NCI-H2107 treated with DMSO at 0.1 percent for 48 hours (cell line): ENCODE measurements at regions not wholly inside any gene's neighbourhood (a gene's known extent, or its start where the extent isn't known, plus 50 kb on each side); places are given as distances from the start of the nearest gene placed in this dataset.
A peak's percentile ranks its signal among the peaks of the same experiment; 100 is the strongest.
"Not testable (repeated sequence)": the region's sequence is repeated elsewhere in the genome, so short reads cannot be mapped to it uniquely, and the experiment has no call there.

Source experiments
- DNase-seq: peaks from one replicate; lab custom pipeline; 2025; ENCODE audit not compliant: unreplicated experiment; lab: John Stamatoyannopoulos, UW

GRCh38 chr2:145800151-145801091, 1280.5 kb upstream of the ZEB2 start:
- DNase-seq, result no peak

DNA sequence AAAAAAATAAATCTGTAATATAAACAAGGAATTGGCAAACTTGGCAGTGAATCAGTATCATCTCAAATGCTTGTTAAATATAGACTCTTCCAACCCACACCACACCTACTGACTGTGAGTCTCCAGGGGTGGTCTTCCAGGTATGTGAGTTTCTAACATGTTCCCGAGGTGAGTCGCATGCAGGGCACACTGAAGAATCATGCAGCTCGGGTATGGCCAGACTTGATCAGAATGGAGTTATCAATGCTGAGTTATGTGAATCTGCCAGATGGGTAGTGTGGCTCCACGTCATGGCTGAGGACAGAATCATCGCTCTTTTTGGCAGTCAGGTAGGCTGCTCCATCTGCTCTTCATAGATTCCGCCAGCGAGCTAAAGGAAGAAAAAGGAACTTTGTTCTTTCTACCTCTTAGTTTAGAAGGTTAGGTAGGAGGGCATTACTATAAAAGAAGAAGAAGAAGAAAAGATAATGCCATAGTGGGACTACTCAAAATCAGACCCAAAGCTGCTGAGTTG, 1279.7 kb upstream of the ZEB2 start:
- DNase-seq, result no peak

GRCh38 chr2:145798419-145798818, 1278.5 kb upstream of the ZEB2 start:
- no peak for DNase-seq

DNA sequence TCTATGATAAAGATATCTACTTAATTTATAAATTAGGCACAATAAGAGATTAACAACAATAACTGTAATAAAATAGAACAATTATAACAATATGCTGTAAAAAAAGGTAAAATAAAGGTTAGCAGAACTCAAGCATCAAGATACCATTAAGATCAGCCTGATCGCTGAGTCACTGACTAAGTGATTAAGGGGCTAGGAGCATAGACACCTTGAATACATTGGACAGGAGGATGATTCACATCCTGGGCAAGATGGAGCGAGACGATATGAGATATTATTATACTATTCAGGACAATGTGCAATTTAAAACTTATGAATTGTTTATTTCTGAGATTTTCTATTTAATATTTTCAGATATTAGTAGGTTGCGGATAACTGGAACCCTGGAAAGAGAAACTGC, 1277.8 kb upstream of the ZEB2 start:
- DNase-seq, result no peak

DNA sequence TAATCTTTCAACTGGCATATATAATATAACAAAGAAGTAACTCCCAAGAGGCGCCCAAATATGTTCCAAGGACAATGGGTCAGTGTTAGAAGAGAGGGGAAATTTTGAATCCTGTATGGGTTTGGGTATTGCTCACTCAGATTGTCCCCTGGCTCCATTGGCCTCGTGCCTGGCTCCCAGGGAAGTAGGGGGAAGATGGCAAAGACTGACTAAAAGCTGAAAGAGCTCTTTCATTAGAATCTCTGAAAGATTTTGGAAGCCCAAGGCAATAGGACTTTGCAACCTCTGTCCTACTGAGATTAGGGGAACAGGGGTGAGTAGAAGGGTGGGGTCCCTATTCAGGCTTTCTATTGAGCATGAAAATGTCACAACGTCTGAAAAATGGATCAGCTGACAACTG, 1272.8 kb upstream of the ZEB2 start:
- DNase-seq, result no peak

DNA sequence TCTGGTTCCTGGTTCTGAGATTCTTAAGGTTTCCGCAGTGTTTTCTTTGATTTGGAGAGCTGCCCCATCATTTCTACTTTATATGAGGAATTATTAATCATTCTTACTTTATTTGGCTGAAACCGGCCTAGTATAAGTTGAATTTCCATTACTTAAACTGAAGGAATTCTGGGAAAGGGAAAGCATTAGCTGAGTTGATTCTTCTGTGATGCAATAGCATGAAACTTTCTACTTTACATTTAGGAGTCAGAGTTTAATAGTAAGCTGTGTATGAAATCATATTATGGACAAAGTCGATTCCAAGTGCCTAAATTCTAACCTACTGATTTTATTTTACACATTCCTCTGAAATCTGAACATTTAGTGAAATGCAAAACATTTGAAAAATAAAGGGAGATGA, 1269.7 kb upstream of the ZEB2 start:
- DNase-seq, result no peak

- DNase-seq, result not testable (repeated sequence)
These were observed 1267.9 kb upstream of the ZEB2 start for GRCh38 chr2:145787597-145788361.

DNA sequence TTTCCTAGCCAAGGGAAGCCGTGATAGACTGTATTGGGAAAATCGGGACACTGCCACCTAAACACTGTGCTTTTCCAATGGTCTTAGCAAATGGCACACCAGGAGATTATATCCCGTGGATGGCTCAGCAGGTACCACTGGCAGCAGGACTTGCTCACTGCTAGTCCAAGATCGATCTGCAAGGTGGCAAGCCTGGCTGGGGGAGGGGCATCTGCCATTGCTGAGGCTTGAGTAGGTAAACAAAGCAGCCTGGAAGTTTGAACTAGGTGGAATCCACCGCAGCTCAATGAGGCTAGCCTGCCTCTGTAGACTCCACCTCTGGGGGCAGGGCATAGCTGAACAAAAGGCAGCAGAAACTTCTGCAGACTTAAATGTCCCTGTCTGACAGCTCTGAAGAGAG, 1262.7 kb upstream of the ZEB2 start:
- DNase-seq, result not testable (repeated sequence)

- DNase-seq, result no peak
These were observed 1258.0 kb upstream of the ZEB2 start for GRCh38 chr2:145777914-145778313.

DNA sequence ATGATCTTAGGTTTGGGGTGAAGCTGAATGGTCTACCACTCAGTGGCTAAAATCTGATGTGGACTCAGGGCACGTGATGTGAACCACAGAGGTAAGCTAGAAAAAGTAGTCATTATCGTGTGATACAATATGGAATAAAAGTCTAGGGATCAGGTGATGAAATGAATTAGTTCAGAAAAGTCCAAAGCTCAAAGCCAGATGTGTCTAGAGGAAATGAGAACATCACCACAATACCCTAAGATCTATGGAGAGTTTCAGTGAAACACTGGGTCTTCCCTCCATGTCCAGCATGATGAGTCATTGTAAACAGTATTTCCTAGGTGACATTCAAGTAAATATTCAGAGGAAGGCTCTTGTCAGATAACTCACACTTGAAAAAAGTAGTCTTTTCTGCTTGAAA, 1257.4 kb upstream of the ZEB2 start:
- DNase-seq, result no peak

GRCh38 chr2:145775591-145775990, 1255.7 kb upstream of the ZEB2 start:
- DNase-seq, result no peak

- DNase-seq, result no peak
These were observed 1251.6 kb upstream of the ZEB2 start for GRCh38 chr2:145771525-145771924.

DNA sequence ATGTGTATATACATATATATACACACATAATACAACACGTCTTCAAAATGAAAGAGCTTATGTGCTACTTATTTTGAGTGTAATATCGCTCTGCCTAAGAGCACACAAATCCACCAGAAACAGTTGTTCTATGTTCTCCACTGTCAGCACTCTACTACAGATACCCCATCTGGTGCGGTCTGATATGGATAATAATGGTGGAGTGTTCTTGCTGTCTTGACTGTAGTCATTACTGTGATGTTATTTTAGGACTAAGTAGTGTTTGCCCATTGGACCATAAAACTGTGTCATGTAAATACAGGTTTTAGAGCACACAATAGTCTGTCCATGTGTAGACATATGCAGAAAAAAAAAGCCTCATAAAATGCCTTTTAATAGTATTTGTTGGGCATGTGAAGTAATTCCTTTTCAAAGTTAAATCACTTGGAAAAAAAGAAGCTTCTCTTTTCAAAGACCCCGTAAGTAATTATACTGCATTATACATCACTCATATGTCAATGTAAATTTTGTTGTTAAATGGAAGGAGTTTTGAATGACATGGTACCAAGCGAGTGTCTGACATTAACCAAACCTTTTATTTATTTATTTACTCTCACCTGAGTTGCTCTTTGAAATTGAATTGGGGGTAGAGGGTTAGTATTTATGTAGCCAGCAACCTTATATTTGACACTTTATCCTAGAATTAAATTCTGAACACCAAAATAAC, 1249.2 kb upstream of the ZEB2 start:
- no peak for DNase-seq

DNA sequence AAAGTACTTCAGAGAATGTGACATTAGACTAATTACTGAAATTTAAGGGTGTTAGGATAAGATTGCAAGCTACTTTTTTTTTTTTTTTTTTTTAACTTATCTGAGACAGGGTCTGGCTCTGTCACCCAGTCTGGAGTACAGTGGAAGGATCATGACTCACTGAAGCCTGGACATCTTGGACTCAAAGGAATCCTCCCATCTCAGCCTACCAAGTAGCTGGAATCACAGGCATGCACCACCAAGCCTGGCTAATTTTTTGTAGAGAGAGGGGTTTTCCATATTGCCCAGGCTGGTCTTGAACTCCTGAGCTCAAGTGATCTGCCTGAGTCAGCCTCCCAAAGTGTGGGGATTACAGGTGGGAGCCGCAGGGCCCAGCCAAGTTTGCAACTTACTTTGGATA, 1246.0 kb upstream of the ZEB2 start:
- DNase-seq, result no peak

GRCh38 chr2:145764631-145765030, 1244.7 kb upstream of the ZEB2 start:
- DNase-seq, result peak; percentile 79

- no peak for DNase-seq
These were observed 1241.1 kb upstream of the ZEB2 start for GRCh38 chr2:145760781-145761649.

GRCh38 chr2:145759228-145759915, 1239.5 kb upstream of the ZEB2 start:
- DNase-seq, result no peak

DNA sequence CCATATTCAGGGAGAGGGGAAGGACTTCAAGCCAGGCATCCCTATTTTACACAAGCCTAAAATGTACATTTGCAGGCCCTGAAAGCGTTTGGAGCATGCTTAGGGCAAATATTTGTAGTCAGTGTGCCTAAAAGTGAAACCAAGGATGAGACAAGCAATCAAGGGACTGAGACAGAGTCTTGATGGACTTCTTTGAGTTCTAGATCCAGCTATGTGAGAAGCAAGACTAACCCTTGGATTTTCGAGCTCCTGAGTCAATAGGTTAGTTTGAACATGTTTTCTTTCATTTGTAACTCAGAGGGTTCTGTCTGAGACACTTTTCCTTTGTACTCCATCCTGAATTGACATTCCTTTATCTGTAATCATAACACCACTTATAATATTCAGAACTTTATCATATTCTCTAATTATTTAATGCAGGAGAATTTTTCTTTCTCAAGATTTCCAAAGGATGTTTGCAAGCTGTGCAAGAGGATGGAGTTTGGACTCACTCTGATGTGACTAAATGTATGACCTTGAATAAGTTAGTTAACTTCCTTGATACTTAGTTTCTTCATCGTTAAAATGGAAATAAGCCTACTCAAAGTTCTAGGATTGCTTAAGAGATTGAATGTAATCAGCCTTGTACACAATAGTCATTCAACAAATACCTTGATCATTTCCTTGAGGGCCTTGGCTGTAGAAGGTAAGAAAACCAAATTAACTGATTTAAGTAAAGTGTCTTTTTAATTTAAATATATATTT, 1237.8 kb upstream of the ZEB2 start:
- DNase-seq, result no peak
